Superior temporal gyrus (tissue), 1 donor: ENCODE measurements at regions not wholly inside any gene's neighbourhood (a gene's known extent, or its start where the extent isn't known, plus 50 kb on each side); places are given as distances from the start of the nearest gene placed in this dataset.
"Not testable (repeated sequence)": the region's sequence is repeated elsewhere in the genome, so short reads cannot be mapped to it uniquely, and the experiment has no call there.

Experiments used
- DNase-seq: peaks from one replicate; pipeline ENCODE4 v3.0.0-alpha.2; 2016; ENCODE audit errors: extremely low spot score

DNA sequence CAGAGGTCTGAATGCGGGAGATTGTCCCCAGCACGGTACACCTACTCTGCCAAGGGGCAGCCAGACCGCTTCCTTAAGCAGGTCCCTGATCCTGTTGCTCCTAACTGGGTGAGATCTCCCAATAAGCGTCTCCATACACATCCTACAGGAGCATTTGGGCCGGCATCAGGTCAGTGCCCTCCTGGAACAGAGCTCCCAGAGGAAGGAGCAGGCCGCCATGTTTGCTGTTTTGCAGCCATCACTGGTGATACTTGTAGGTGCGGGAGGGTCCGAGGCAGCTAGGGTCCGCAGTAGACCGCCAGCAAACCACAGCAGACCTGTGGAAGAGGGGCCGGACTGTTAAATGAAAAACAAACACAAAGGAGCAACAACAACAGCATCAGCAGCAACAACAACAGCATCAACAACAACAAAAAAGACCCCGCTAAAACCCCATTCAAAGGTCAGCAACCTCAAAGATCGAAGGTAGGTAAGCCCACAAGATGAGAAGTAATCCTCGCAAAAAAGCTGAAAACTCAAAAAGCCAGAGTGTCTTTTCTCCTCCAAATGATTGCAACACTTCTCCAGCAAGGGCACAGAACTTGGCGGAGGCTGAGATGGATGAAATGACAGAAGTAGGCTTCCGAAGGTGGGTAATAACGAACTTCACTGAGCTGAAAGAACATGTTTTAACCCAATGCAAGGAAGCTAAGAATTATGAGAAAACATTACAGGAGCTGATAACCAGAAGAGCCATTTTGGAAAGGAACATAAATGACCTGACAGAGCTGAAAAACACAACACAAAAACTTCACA, 79.0 kb upstream of the CDH7 start:
- DNase-seq: no peak

DNA sequence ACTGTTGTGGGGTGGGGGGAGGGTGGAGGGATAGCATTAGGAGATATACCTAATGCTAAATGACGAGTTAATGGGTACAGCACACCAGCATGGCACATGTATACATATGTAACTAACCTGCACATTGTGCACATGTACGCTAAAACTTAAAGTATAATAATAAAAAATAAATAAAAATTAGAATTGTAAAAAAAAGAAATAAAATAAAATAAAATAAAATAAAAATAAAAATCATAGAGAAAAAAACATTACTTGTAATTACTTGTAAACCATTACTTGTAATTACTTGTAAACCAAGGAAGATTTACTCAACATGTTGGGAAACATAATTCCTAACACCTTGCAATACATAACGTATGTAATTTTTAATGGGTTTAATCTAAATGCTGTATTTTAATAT, 80.7 kb upstream of the CDH7 start:
- not testable (repeated sequence) for DNase-seq

DNA sequence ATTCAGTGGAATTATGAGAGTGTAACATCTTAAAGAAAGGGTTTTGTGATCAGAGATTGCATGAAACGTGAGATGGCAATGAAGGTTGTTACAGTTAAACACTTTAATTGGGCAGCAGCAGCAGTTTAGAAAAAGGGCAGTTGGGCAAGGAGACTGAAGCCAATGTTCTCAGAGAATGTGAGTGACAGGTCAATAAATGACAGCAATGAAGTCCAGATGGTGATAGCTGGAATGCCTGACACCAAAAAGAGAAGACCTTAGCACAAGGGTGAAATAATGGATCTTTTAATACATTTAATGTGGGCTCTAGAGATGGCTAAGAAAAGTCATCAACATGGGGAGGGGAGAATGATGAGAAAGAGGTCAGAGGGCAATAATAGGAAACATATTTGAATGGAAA, 89.4 kb upstream of the CDH7 start:
- DNase-seq: no peak

- DNase-seq: no peak
Measured at GRCh38 chr18:65659912-65660311, 90.9 kb upstream of the CDH7 start.

DNA sequence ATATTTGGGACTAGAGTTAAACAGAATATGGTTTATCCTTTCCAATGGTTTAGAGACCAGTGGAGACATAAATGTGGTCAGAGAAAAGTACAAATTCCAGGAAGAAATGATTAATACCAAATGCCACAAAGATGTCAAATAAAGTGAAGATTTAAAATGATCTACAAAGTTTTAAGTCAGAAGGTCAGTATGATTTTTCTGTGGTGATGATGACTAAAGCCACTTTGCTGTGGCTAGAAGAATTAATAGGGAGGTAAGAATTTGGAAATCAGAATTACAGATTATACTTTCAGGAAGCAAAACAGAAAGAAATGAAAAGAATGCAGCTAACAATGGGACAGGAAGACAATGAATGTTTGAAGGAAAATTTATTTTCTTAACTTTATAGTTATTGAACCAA, 91.5 kb upstream of the CDH7 start:
- no peak for DNase-seq

DNA sequence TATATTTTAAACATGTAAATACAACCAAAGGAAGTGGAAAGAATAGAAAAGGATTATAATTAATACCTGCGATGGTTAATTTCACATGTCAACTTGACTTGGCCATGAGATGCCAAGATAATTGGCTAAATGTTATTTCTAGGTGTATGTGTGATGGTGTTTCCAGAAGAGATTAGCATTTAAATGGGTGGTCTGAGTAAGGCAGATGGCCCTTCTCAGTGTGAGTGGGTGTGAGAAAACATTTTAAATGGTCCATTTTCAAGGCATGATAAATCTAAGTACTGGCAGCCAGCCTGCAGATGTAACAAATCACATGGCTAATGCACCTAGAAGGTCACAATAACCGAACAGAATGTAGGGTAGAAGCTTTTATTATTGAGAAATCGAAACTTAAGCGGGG, 99.6 kb upstream of the CDH7 start:
- no peak for DNase-seq

- no peak for DNase-seq
Measured at GRCh38 chr18:65632236-65632635, 118.6 kb upstream of the CDH7 start.

DNA sequence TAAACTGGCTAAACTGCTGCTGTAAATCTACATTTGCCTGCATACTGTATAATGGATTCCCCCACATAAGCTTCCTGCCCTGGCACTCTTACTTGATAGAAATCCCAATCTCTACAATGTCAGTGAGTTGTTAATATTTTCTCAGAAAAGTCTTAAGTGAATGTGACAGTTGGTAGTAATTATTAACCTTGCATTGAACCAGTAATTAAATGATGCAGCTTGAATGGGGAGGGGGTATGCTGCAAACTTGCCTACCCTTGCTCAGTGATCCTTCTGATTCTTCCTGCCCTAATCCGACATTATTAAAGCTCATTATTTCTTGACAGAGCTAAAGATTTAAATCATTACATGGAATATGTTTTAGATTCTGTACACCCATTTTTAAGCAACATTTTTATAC, 119.0 kb upstream of the CDH7 start:
- no peak for DNase-seq

- no peak for DNase-seq
Measured at GRCh38 chr18:65628390-65628789, 122.4 kb upstream of the CDH7 start.

GRCh38 chr18:65623676-65624075, 127.1 kb upstream of the CDH7 start:
- no peak for DNase-seq

- DNase-seq: no peak
Measured at GRCh38 chr18:65622436-65622835, 128.4 kb upstream of the CDH7 start.

DNA sequence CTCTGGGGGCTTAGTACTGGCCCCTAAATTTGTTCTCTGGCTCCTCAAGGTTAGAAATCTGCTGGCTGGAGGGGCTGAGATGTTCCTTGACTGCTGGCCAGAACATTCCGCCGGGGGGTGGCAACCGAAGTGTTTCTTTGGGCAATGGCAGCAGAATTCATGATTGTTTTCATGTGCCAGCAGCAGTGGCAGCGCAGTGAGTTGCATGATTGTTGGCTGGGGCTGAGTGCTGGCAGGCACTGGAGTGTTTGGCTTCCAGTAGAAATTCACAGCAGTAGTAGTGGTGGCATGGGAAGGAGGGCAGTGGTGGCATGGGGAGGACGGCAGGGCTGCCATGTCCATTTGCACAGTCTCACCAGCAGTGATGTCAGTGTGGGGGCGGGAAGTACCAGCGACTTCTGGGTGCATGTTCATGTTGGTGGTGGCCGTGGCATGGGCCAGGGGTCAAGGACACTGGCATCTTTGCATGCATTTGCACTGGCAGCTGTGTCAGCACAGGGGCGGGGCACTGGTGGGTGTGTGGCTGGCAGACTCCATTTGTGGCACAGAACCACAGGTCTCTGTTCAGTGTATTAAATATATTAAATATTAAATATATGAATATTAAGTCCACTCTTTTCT, 130.6 kb upstream of the CDH7 start:
- no peak for DNase-seq

- no peak for DNase-seq
Measured at GRCh38 chr18:65610939-65611338, 139.9 kb upstream of the CDH7 start.

DNA sequence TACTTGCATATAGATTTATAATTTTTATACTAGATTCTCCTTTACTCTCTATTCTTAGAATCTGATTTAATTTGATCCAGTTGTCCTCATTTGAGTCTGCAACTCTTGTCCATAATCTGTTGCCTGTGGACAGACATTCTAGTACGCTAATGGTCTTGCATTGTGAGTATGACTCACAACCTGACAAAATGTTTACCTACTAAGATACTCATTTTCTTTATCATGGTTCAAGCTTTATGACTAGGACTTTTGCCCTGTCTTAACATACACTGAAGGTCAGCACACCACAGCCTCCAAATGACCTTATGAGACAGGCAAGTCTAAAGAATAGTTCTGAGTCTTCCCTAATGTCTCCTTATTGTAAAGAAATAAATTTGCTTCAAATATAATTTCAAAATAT, 142.3 kb upstream of the CDH7 start:
- no peak for DNase-seq

DNA sequence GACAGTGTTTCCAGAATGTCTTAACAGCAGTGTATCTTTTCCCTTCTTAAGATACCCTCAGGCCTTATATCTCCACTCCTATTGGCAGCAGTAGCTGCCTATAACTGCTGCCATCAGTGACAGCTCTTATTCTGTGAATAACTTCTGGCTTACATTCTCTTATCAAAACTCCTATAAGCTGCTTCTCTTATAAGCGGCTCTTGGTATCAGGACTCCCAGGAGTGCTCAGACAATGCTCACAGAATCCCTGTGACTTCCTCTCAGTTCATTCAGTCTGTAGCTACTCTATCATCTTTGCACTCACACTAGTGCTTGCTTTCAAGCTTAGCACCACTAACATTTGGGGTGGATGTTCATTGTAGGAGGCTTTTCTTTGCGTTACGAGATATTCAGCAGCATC, 143.7 kb upstream of the CDH7 start:
- DNase-seq: no peak

DNA sequence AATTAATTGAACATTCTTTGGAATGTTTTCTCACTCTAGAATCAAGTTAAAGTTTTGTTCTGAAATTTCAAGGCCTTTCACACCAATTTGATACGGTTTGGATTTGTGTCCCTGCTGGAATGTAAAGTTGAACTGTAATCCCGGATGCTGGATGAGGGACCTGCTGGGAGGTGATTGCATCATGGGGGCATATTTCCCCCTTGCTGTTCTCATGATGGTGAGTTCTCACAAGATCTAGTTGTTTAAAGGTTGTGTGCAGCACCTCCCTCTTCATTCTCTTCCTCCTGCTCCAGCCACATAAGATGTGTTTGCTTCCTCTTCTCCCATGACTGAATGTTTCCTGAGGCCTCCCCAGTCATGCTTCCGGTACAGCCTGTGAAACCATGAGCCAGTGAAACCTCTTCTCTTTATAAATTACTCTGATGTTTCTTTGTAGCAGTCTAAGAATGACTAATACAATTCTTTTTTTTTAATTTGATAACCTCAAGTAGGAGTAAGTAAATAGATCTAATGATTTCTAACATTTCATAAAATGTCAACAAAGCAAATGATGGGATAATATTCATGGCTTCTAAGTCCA, 144.2 kb upstream of the CDH7 start:
- no peak for DNase-seq

GRCh38 chr18:65605352-65605751, 145.5 kb upstream of the CDH7 start:
- not testable (repeated sequence) for DNase-seq

- DNase-seq: no peak
Measured at GRCh38 chr18:65601775-65602174, 149.0 kb upstream of the CDH7 start.

GRCh38 chr18:65592435-65592834, 158.4 kb upstream of the CDH7 start:
- no peak for DNase-seq

- DNase-seq: no peak
Measured at GRCh38 chr18:65587491-65587890, 163.3 kb upstream of the CDH7 start.

GRCh38 chr18:65582094-65582493, 168.7 kb upstream of the CDH7 start:
- DNase-seq: not testable (repeated sequence)

DNA sequence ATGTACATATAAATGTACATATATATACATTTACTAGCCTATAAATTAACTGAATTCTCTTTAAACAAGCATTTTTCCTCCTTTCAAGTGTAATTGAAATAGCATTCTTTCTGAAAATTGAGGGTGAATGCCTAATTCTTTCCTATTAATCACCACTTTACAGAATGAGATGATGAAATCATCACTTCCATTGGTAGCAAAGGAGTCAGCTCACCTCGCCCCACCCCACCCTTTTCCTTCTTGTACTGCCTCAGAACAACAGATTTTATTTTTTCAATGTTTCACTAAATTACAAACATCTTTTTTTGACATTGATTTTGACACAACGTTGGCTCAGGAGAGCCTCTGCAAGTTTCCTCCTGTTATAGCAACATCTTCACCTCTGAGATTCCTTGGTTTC, 181.9 kb upstream of the CDH7 start:
- DNase-seq: no peak

- peak; percentile 53 for DNase-seq
Measured at GRCh38 chr18:65567372-65567771, 183.4 kb upstream of the CDH7 start.
